SK-N-MC (cell line): ENCODE measurements at regions not wholly inside any gene's neighbourhood (a gene's known extent, or its start where the extent isn't known, plus 50 kb on each side); places are given as distances from the start of the nearest gene placed in this dataset.

Source experiments
- EZH2 ChIP-seq: fragments of 200-600 bp; sonication (generic); IDR thresholded peaks from one replicate; pipeline ENCODE4 v1.6.1; 2017; ENCODE audit warnings: antibody characterized with exemption
- POLR2AphosphoS5 ChIP-seq: IDR thresholded peaks from 2 replicates; pipeline ENCODE4 v1.6.1; 2012; ENCODE audit warnings: mild to moderate bottlenecking, low read depth, low read length, borderline replicate concordance

DNA sequence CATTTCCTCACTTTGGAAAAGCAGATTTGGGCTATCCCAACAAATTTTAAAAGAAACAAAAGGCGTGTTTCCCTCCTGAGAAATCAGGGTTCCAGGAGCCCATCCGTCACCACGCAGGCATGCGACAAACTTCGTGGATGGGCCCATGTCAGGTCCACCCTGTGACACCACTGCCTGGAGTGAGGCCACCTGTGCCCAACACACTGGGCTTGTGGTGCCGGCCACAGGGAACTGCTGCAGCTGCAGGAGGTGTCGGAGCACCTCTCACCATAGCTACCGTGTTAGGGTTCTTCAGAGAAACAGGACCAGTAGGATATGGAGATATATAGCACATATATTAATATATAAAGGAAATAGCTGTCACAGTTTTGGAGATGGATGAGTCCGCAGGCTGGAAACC is 53.0 kb upstream of the BCL11B start:
- TF ChIP-seq POLR2AphosphoS5 (no peak), EZH2 (no peak)
